NB4 (cell line): ENCODE measurements at regions not wholly inside any gene's neighbourhood (a gene's known extent, or its start where the extent isn't known, plus 50 kb on each side); places are given as distances from the start of the nearest gene placed in this dataset.
A peak's percentile ranks its signal among the peaks of the same experiment; 100 is the strongest.

Experiments used
- DNase-seq: peaks from one replicate; pipeline ENCODE4 v3.0.0; 2010; ENCODE audit warnings: low read depth
- H3K4me3 ChIP-seq: one replicate; pipeline ENCODE4 v1.5.1; 2011; ENCODE audit warnings: mild to moderate bottlenecking, low read depth, low read length, moderate library complexity
- MYC ChIP-seq: IDR thresholded peaks from 2 replicates; pipeline ENCODE4 v1.6.1; 2011; ENCODE audit warnings: low read depth, low read length
- POLR2A ChIP-seq: IDR thresholded peaks from 2 replicates; pipeline ENCODE4 v1.6.1; 2011; ENCODE audit warnings: mild to moderate bottlenecking; ENCODE audit not compliant: insufficient read length; ENCODE audit errors: extremely low read depth
- TF ChIP-seq, protein P1 (sequence below): IDR thresholded peaks from one replicate; pipeline ENCODE4 v1.5.1; 2012; ENCODE audit warnings: low read depth, low read length
- TF ChIP-seq, protein P2 (sequence below): IDR thresholded peaks from 2 replicates; pipeline ENCODE4 v1.6.1; 2011; ENCODE audit warnings: low read depth, low read length

DNA sequence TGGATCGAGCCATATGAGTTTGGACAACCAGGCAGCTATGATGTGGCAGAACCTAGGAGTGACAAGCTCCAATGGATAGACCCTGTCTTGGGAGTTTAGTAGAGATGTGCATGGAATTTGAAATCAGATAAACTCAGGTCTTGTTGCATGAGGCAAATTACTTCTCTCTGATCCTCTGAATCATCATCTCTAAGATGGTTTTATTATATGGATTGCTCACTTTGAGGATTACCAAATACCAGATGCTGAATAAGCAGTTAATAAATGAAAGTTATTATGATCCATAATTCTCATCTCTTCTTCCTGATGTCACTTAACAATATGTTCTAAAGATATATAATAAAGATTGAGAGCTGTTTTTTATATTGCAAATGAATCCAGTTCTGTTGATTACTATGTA, 622.2 kb downstream of the NTRK3 start:
- H3K4me3 ChIP-seq: no peak overlapping the region
- DNase-seq: no peak
- TF ChIP-seq, protein P1, sequence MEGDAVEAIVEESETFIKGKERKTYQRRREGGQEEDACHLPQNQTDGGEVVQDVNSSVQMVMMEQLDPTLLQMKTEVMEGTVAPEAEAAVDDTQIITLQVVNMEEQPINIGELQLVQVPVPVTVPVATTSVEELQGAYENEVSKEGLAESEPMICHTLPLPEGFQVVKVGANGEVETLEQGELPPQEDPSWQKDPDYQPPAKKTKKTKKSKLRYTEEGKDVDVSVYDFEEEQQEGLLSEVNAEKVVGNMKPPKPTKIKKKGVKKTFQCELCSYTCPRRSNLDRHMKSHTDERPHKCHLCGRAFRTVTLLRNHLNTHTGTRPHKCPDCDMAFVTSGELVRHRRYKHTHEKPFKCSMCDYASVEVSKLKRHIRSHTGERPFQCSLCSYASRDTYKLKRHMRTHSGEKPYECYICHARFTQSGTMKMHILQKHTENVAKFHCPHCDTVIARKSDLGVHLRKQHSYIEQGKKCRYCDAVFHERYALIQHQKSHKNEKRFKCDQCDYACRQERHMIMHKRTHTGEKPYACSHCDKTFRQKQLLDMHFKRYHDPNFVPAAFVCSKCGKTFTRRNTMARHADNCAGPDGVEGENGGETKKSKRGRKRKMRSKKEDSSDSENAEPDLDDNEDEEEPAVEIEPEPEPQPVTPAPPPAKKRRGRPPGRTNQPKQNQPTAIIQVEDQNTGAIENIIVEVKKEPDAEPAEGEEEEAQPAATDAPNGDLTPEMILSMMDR: no peak
- TF ChIP-seq, protein P2, sequence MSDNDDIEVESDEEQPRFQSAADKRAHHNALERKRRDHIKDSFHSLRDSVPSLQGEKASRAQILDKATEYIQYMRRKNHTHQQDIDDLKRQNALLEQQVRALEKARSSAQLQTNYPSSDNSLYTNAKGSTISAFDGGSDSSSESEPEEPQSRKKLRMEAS: no peak
- TF ChIP-seq POLR2A: no peak
- no peak for TF ChIP-seq MYC

DNA sequence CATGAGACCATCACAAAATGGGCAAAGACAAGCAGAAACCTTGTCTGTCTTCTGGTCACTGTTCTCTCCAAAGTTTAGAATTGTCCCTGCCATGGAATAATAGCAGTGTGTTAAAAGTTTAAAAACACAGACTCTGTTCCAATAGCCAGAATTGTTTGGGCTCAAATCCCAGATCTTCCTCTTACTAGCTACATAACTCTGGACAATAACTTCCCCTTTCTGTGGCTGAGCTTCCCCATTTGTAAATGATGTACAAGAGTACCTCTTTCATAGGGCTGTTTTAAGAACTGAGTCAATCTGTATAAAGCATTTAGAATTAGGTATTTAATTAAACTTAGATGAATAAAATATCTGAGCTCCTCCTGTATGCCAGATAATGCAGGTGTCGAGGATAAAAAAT, 623.0 kb downstream of the NTRK3 start:
- H3K4me3 ChIP-seq: no peak overlapping the region
- peak; percentile 44 for DNase-seq
- TF ChIP-seq, protein P2: no peak
- TF ChIP-seq POLR2A (no peak), MYC (no peak)
- TF ChIP-seq, protein P1: no peak

DNA sequence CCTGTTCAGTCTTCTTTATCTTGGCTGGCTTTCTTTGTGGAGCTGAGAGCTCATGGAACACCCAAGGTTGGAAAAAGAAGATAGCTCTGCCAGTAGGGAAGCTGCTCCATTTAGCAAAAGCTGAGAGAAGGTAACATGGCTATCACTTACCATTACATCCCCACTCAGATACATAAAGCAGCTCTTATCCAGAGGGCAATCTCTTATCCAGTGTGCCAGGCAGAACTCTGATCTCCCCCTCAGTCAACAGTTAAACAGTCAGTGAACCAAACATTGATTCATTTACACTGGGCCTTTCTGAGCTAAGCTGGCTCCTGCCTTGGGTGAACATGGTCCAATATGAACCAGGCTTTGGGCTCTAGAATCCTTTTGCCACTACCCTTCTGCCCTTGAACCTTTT, 624.2 kb downstream of the NTRK3 start:
- DNase-seq: no peak
- no peak overlapping the region for H3K4me3 ChIP-seq
- TF ChIP-seq, protein P1: no peak
- no peak for TF ChIP-seq MYC
- TF ChIP-seq, protein P2: no peak

DNA sequence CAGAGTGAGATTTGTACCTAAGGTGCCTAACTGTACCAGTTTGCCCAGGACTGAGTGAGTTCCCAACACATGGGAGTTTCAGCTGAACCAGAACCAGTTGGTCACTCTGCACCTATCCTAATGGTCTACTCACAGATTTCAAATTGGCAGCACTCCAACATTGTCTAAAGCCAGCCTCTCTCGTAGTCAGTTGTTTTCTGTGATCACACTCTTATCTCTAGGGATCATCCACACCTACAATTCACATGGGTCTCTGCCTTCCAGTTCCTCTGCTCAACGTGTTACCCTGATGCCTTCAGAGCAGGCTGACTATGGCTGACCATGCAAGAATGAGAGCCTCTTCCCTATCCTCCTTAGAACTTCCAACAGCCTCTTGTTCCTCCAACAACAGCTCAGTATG, 624.8 kb downstream of the NTRK3 start:
- TF ChIP-seq MYC (no peak), POLR2A (no peak)
- TF ChIP-seq, protein P2: no peak
- TF ChIP-seq, protein P1: no peak
- DNase-seq: no peak
- no peak overlapping the region for H3K4me3 ChIP-seq

DNA sequence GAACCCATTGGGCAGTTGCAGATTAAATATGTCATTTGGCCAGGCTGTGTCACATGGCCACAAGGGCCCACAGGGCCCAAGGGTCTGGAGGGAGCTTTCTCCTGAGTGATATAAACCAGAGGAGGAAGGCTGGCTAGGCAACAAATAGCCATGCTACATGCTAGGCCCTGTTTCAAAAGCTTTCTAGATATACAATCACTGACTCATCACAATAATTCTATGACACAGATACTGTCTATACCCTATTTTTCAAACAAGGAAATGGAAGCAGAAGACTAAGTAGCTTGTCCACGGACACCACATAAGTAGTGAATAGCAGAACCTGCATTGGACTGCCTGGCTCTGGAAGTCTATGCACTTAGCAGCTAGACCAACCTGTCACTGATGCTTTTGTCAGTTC, 625.4 kb downstream of the NTRK3 start:
- no peak for DNase-seq
- TF ChIP-seq, protein P1: no peak
- no peak for TF ChIP-seq POLR2A
- H3K4me3 ChIP-seq: no peak overlapping the region

DNA sequence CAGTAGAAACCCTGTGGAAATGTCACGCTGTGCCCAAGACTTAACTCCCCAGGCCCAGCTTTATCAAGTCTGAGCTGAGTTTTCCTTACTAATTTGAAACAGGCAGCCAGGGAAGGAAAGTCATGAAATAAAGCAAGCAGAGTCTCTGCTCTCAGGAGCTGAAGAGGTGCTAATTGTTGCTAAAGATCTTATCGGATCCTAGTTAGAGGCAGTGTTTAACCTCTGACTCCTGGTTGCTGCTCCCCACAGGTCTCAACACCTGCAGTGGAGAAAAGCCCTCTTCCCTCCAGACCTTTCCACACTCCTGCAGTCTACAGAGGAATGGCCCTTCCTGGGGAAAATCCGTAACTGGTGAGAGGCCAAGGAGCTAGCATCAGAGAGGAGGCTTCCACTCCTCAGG, 628.2 kb downstream of the NTRK3 start:
- no peak overlapping the region for H3K4me3 ChIP-seq
- no peak for DNase-seq
- TF ChIP-seq, protein P2: no peak
- TF ChIP-seq MYC: no peak
- TF ChIP-seq POLR2A: no peak
- TF ChIP-seq, protein P1: no peak
